A549 (cell line): ENCODE measurements at regions not wholly inside any gene's neighbourhood (a gene's known extent, or its start where the extent isn't known, plus 50 kb on each side); places are given as distances from the start of the nearest gene placed in this dataset.

Source experiments
- ATAC-seq, 2 experiments: fragments of 200-7000 bp in 1 of 2; fragments of >200 bp in 1 of 2; cut with Nextera tagmentation in 1 of 2; cut with Tn5 transposase in 1 of 2; 3 replicates each; pipeline versions ENCODE4 v1.8.0 to v1.9.1; 2018 to 2020; ENCODE audit warnings: mild to moderate bottlenecking in 1 of 2, moderate library complexity in 1 of 2
- CTCF ChIA-PET: fragments of 300-600 bp; sonication (Branson Sonifier 250); formaldehyde crosslinking; extraction: SDS; loops from one replicate; lab custom pipeline; 2021; ENCODE audit warnings: antibody characterized with exemption, inconsistent platforms; lab: Yijun Ruan, JAX
- POLR2A ChIA-PET: fragments of 350-600 bp; formaldehyde crosslinking; extraction: SDS; loops from one replicate; lab custom pipeline; 2021; ENCODE audit warnings: antibody characterized with exemption, inconsistent platforms; lab: Yijun Ruan, JAX
- DNase-seq, 2 experiments: peaks; one replicate each; pipeline versions ENCODE4 v3.0.0 to v3.0.0-alpha.2; 2011 to 2016; ENCODE audit warnings: low read depth in 1 of 2, low spot score in 1 of 2
- FAIRE-seq: peaks from 2 replicates; lab custom pipeline; 2011; peaks lifted over from hg19 to GRCh38; lab: Jason Lieb, UNC
- H3K27ac ChIP-seq, 2 experiments: fragments of >200 bp; sonication (Bioruptor Twin); formaldehyde crosslinking; 3 replicates each; pipeline ENCODE4 v1.5.1; 2016 to 2017
- H3K4me1 ChIP-seq: fragments of >200 bp; sonication (Bioruptor Twin); formaldehyde crosslinking; 3 replicates; pipeline ENCODE4 v1.6.1; 2016
- H3K4me2 ChIP-seq: fragments of >200 bp; sonication (Bioruptor Twin); formaldehyde crosslinking; 3 replicates; pipeline ENCODE4 v1.6.1; 2016
- H3K4me3 ChIP-seq: fragments of >200 bp; sonication (Bioruptor Twin); formaldehyde crosslinking; 3 replicates; pipeline ENCODE4 v1.5.1; 2016
- H3K9me3 ChIP-seq: fragments of >200 bp; sonication (Bioruptor Twin); formaldehyde crosslinking; 3 replicates; pipeline ENCODE4 v1.6.1; 2016
- ATOH8 ChIP-seq: fragments of 250-450 bp; sonication (Bioruptor Pico); IDR thresholded peaks from 2 replicates; pipeline ENCODE4 v1.5.0; 2020; ENCODE audit warnings: low read depth, mild to moderate bottlenecking, moderate library complexity
- BCL3 ChIP-seq: fragments of >200 bp; sonication (Bioruptor Twin); formaldehyde crosslinking; IDR thresholded peaks from 3 replicates; pipeline ENCODE4 v1.6.1; 2016
- BHLHE40 ChIP-seq: IDR thresholded peaks from 2 replicates; pipeline ENCODE4 v1.6.1; 2012; ENCODE audit warnings: low read depth, low read length, inconsistent platforms
- CBX2 ChIP-seq: fragments of 200-600 bp; sonication (generic); IDR thresholded peaks from 2 replicates; pipeline ENCODE4 v1.6.1; 2016; ENCODE audit warnings: low read depth, mild to moderate bottlenecking, borderline replicate concordance
- CBX8 ChIP-seq: fragments of 200-600 bp; sonication (generic); IDR thresholded peaks from 2 replicates; pipeline ENCODE4 v1.6.1; 2016
- CEBPB ChIP-seq, 2 experiments: fragments of >200 bp in 1 of 2; sonication (Bioruptor Twin) in 1 of 2; formaldehyde crosslinking in 1 of 2; IDR thresholded peaks; 2 replicates each; pipeline ENCODE4 v1.6.1; 2012 to 2016
- CHD2 ChIP-seq: fragments of 150-350 bp; IDR thresholded peaks from 2 replicates; pipeline ENCODE4 v1.6.1; 2014; ENCODE audit warnings: low read length; ENCODE audit not compliant: partially characterized antibody
- CTCF ChIP-seq: fragments of >200 bp; sonication (Bioruptor Twin); formaldehyde crosslinking; IDR thresholded peaks from 3 replicates; pipeline ENCODE4 v1.5.1; 2016
- EHMT2 ChIP-seq: fragments of 200-600 bp; sonication (generic); IDR thresholded peaks from 2 replicates; pipeline ENCODE4 v1.6.1; 2016; ENCODE audit warnings: antibody characterized with exemption, low read depth, mild to moderate bottlenecking, moderate library complexity
- FOSB ChIP-seq: fragments of 250-450 bp; sonication (Bioruptor Pico); IDR thresholded peaks from 2 replicates; pipeline ENCODE4 v1.5.0; 2020; ENCODE audit warnings: mild to moderate bottlenecking, moderate library complexity
- FOSL2 ChIP-seq, 2 experiments: fragments of 450-650 bp in 1 of 2; fragments of >200 bp in 1 of 2; sonication (Bioruptor Twin) in 1 of 2; formaldehyde crosslinking; IDR thresholded peaks; 2 replicates each; pipeline versions ENCODE4 v1.5.0 to v1.6.1; 2016 to 2020; ENCODE audit warnings: mild to moderate bottlenecking in 1 of 2, moderate library complexity in 1 of 2
- HOXA7 ChIP-seq: fragments of 250-450 bp; sonication (Bioruptor Pico); IDR thresholded peaks from 2 replicates; pipeline ENCODE4 v1.5.0; 2020; ENCODE audit warnings: mild to moderate bottlenecking, moderate library complexity
- JUN ChIP-seq, 2 experiments: fragments of >200 bp; sonication (Bioruptor Twin); formaldehyde crosslinking; IDR thresholded peaks; 2 replicates in 1 of 2; 3 replicates in 1 of 2; pipeline ENCODE4 v1.6.1; 2016 to 2017
- MAFK ChIP-seq: fragments of 450-650 bp; IDR thresholded peaks from 2 replicates; pipeline ENCODE4 v1.6.1; 2014; ENCODE audit not compliant: partially characterized antibody
- MAX ChIP-seq: IDR thresholded peaks from 2 replicates; pipeline ENCODE4 v1.6.1; 2012
- NPAS2 ChIP-seq: fragments of 250-450 bp; sonication (Bioruptor Pico); IDR thresholded peaks from 2 replicates; pipeline ENCODE4 v1.8.0; 2022; ENCODE audit warnings: mild to moderate bottlenecking, moderate library complexity, borderline replicate concordance
- NR3C1 ChIP-seq: fragments of >200 bp; sonication (Bioruptor Twin); formaldehyde crosslinking; IDR thresholded peaks from 3 replicates; pipeline ENCODE4 v1.6.1; 2017
- PHF8 ChIP-seq: fragments of 200-600 bp; sonication (generic); IDR thresholded peaks from 2 replicates; pipeline ENCODE4 v1.6.1; 2016; ENCODE audit warnings: low read depth, mild to moderate bottlenecking, antibody characterized with exemption, moderate library complexity, borderline replicate concordance
- POLR2AphosphoS2 ChIP-seq: conservative IDR thresholded peaks from 2 replicates; pipeline ENCODE4 v1.6.1; 2012; ENCODE audit warnings: low read length, improper control_type of control experiment, inconsistent platforms
- RARB ChIP-seq: fragments of 250-450 bp; sonication (Bioruptor Pico); IDR thresholded peaks from 2 replicates; pipeline ENCODE4 v1.8.0; 2021; ENCODE audit warnings: mild to moderate bottlenecking, moderate library complexity
- RCOR1 ChIP-seq: fragments of 150-350 bp; IDR thresholded peaks from 2 replicates; pipeline ENCODE4 v1.6.1; 2014; ENCODE audit warnings: antibody characterized with exemption, low read length, low read depth
- RNF2 ChIP-seq: fragments of 200-600 bp; sonication (generic); IDR thresholded peaks from 2 replicates; pipeline ENCODE4 v1.6.1; 2016; ENCODE audit warnings: low read depth, mild to moderate bottlenecking, antibody characterized with exemption, moderate library complexity, borderline replicate concordance
- SMC3 ChIP-seq: fragments of >200 bp; sonication (Bioruptor Twin); formaldehyde crosslinking; IDR thresholded peaks from 3 replicates; pipeline ENCODE4 v1.6.1; 2018; ENCODE audit warnings: inconsistent platforms
- SREBF2 ChIP-seq: fragments of 450-650 bp; IDR thresholded peaks from 2 replicates; pipeline ENCODE4 v1.6.1; 2014; ENCODE audit warnings: mild to moderate bottlenecking, moderate library complexity
- TFCP2L1 ChIP-seq: fragments of 250-450 bp; sonication (Bioruptor Pico); IDR thresholded peaks from 2 replicates; pipeline ENCODE4 v1.5.0; 2021; ENCODE audit warnings: mild to moderate bottlenecking
- ZC3H11A ChIP-seq: fragments of 450-650 bp; IDR thresholded peaks from 2 replicates; pipeline ENCODE4 v1.6.1; 2014; ENCODE audit warnings: antibody characterized with exemption, mild to moderate bottlenecking
- ZNF302 ChIP-seq: fragments of 250-450 bp; sonication (Bioruptor Pico); IDR thresholded peaks from 2 replicates; pipeline ENCODE4 v1.9.0; 2021; ENCODE audit warnings: inconsistent platforms, mild to moderate bottlenecking, moderate library complexity
- ZSCAN20 ChIP-seq: fragments of 250-450 bp; sonication (Bioruptor Pico); IDR thresholded peaks from 2 replicates; pipeline ENCODE4 v1.8.0; 2022; ENCODE audit warnings: mild to moderate bottlenecking, moderate library complexity
- WGBS: methylation state at CpG from one replicate; pipeline ENCODE4 v1.1.6; 2017; ENCODE audit errors: missing lambda C conversion rate; 5-methylcytosine and 5-hydroxymethylcytosine counted together

- DNase-seq, result no peak
- CTCF ChIA-PET, result interaction anchor here (1.2 to 2.2 kb wide), 2 partner anchors 12 to 14 kb away, joined by 3 to 8 read pairs; no protein-coding TSS in a partner anchor
- ATAC-seq, result no peak
- WGBS, result 45% methylated on average over 11 of the region's 14 CpGs
- H3K27ac ChIP-seq, result no peak overlapping the region
- no peak for TF ChIP-seq CTCF
- TF ChIP-seq CBX8, result no peak
- no peak for TF ChIP-seq BHLHE40
- no peak for TF ChIP-seq CBX2
- TF ChIP-seq ZC3H11A, result no peak
- TF ChIP-seq CHD2, result no peak
- TF ChIP-seq CEBPB (IDR thresholded peaks at IDR 0.05), result no peak
- TF ChIP-seq RNF2, result no peak
- TF ChIP-seq MAX, result no peak
- TF ChIP-seq JUN (IDR thresholded peaks at IDR 0.05), result no peak
- TF ChIP-seq HOXA7 (CRISPR knock-in tag), result no peak
- no peak for TF ChIP-seq RCOR1
- no peak for TF ChIP-seq SMC3
- TF ChIP-seq ZSCAN20 (CRISPR knock-in tag), result no peak
- TF ChIP-seq SREBF2, result no peak
- no peak for TF ChIP-seq RARB (CRISPR knock-in tag)
- no peak for TF ChIP-seq TFCP2L1 (CRISPR knock-in tag)
- no peak for TF ChIP-seq NR3C1
- TF ChIP-seq, all 56 proteins: peak for 0
- Histone ChIP-seq H3K9me3 (no peaks in the 10 kb centered on the region), H3K4me3 (no peak overlapping the region), H3K4me1 (no peaks in the 10 kb centered on the region), H3K4me2 (no peak overlapping the region)
- POLR2A ChIA-PET, result no interaction called here
- FAIRE-seq, result no peak
Observed at GRCh38 chr13:111462221-111462764, 141.9 kb downstream of the TEX29 start.

- CTCF ChIA-PET, result interaction anchor here (1.2 to 2.2 kb wide), 2 partner anchors 11 to 14 kb away, joined by 3 to 8 read pairs; no protein-coding TSS in a partner anchor
- no peak overlapping the region for H3K27ac ChIP-seq
- TF ChIP-seq FOSB, result no peak
- TF ChIP-seq MAFK, result peak; percentile 52
- TF ChIP-seq, all 56 proteins: peak for 1
- no peak overlapping the region for H3K4me2 ChIP-seq
- ATAC-seq (no peak), FAIRE-seq (no peak), DNase-seq (no peak)
- POLR2A ChIA-PET, result no interaction called here
- no peaks in the 10 kb centered on the region for H3K4me1 ChIP-seq
- 2% methylated on average over 5 of the region's 6 CpGs for WGBS
- H3K9me3 ChIP-seq, result no peaks in the 10 kb centered on the region
- no peak overlapping the region for H3K4me3 ChIP-seq
Observed at GRCh38 chr13:111462944-111463343, 142.5 kb downstream of the TEX29 start.

- no peaks in the 10 kb centered on the region for H3K4me1 ChIP-seq
- no peak for ATAC-seq
- no peak overlapping the region for H3K4me3 ChIP-seq
- WGBS, result 16% methylated on average over 7 of the region's 7 CpGs
- FAIRE-seq, result no peak
- DNase-seq, result no peak
- POLR2A ChIA-PET, result no interaction called here
- no peaks in the 10 kb centered on the region for H3K9me3 ChIP-seq
- H3K27ac ChIP-seq, result no peak overlapping the region
- CTCF ChIA-PET, result interaction anchor here (1.3 kb wide), 1 partner anchor 9 kb away, joined by 4 read pairs; no protein-coding TSS in a partner anchor
- no peak overlapping the region for H3K4me2 ChIP-seq
- TF ChIP-seq CTCF (no peak), RARB (CRISPR knock-in tag) (no peak), FOSB (no peak), POLR2AphosphoS2 (no peak), CHD2 (no peak), ZNF302 (CRISPR knock-in tag) (no peak), FOSL2 (IDR thresholded peaks at IDR 0.05) (no peak), FOSL2 (CRISPR knock-in tag; IDR thresholded peaks at IDR 0.05) (no peak), EHMT2 (no peak), BCL3 (no peak), NPAS2 (CRISPR knock-in tag) (no peak), PHF8 (no peak), ATOH8 (no peak)
Observed at GRCh38 chr13:111467111-111467890, 146.9 kb downstream of the TEX29 start.
